ENCODE measurements at regions not wholly inside any gene's neighbourhood (a gene's known extent, or its start where the extent isn't known, plus 50 kb on each side); places are given as distances from the start of the nearest gene placed in this dataset.

DNA sequence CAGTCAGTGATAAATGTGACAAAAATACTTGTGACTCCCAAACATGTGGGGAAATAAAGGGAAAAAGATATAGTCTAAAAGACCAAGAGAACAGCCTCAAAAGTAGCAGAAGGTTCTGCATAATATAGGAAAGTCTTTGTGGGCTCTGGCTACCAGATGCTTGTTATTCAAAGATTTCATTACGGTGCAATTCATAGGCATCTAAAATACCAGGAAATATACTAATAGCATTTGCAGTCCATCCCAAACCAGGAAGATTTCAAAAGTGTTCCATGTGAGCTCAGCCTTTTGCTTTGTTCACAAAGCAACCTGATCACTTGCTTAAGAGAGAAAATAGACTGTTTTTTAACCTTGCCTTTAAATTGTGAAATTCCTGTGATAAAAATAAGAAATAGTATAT is 506.7 kb upstream of the MARCKS start:
- DNase-seq (ENCODE audit: low spot score) (no peak), ATAC-seq (ENCODE audit: low FRiP score) (no peak)
- TF ChIP-seq, protein P1, sequence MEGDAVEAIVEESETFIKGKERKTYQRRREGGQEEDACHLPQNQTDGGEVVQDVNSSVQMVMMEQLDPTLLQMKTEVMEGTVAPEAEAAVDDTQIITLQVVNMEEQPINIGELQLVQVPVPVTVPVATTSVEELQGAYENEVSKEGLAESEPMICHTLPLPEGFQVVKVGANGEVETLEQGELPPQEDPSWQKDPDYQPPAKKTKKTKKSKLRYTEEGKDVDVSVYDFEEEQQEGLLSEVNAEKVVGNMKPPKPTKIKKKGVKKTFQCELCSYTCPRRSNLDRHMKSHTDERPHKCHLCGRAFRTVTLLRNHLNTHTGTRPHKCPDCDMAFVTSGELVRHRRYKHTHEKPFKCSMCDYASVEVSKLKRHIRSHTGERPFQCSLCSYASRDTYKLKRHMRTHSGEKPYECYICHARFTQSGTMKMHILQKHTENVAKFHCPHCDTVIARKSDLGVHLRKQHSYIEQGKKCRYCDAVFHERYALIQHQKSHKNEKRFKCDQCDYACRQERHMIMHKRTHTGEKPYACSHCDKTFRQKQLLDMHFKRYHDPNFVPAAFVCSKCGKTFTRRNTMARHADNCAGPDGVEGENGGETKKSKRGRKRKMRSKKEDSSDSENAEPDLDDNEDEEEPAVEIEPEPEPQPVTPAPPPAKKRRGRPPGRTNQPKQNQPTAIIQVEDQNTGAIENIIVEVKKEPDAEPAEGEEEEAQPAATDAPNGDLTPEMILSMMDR (IDR thresholded peaks at IDR 0.05), result no peak

GRCh38 chr6:113351173-113351834 is 505.8 kb upstream of the MARCKS start:
- ATAC-seq (ENCODE audit: low FRiP score) (no peak), DNase-seq (ENCODE audit: low spot score) (no peak)

GRCh38 chr6:113352029-113352801 is 504.9 kb upstream of the MARCKS start:
- TF ChIP-seq, protein P1 (IDR thresholded peaks at IDR 0.05), result no peak
- DNase-seq (ENCODE audit: low spot score) (no peak), ATAC-seq (ENCODE audit: low FRiP score) (peak; percentile 64)

More at GRCh38 chr6:113351173-113351834, 505.8 kb upstream of the MARCKS start:
- TF ChIP-seq, protein P1 (IDR thresholded peaks at IDR 0.05), result no peak

GRCh38 chr6:113352831-113353230 is 504.3 kb upstream of the MARCKS start:
- ATAC-seq (ENCODE audit: low FRiP score) (no peak), DNase-seq (ENCODE audit: low spot score) (no peak)
- TF ChIP-seq, protein P1 (IDR thresholded peaks at IDR 0.05), result no peak

DNA sequence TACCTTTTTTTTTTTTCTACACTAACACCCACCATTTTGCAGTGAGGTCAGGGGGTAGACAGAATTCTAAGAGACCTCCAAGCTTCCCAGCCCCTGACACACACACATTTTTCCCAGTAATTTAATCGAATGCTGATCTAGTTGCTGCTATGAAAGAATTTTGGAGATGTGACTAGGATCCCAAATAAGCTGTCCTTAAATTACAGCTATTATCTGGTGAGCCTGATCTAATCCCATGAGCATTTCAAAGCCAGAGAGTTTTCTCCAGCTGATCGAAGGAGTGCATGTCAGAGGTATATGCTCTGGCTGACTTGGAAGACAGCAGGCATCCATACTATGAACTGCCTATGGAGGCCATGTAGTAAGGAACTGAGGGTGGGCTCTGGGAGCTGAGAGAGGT is 503.8 kb upstream of the MARCKS start:
- ATAC-seq (ENCODE audit: low FRiP score), result no peak
- no peak for DNase-seq (ENCODE audit: low spot score)

DNA sequence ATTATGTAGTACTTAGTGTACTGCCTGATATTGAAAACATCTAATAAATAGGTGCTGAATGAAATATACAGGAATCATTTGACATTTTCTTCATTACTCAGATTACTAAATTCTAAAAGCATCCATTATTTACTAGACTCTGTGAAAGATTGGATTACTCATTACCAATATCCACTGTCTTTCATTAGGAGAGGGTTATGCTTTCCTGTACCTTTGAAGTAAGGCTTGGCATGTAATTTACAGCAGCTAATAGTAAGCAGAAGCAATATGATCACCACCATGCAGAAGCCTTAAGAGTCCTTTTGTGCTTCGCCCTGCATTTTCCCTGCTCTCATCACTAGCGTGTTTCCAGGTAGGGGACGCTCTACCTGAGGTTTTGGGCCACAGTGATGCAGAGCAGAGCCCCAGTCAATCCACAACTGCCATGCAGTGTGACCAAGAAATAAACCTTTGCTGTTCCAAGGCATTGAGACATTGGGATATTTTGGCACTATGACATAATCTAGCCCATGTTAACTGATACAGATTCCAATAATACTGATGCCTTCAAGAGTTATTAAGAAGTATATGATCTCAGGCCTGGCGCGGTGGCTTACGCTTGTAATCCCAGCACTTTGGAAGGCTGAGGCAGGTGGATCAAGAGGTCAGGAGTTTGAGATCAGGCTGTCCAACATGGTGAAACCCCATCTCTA is 502.8 kb upstream of the MARCKS start:
- ATAC-seq (ENCODE audit: low FRiP score), result no peak

More for the DNA sequence above, 503.8 kb upstream of the MARCKS start:
- TF ChIP-seq, protein P1 (IDR thresholded peaks at IDR 0.05), result no peak

More for the DNA sequence above, 502.8 kb upstream of the MARCKS start:
- DNase-seq (ENCODE audit: low spot score), result no peak
- TF ChIP-seq, protein P1 (IDR thresholded peaks at IDR 0.05), result no peak
